ENCODE measurements at regions not wholly inside any gene's neighbourhood (a gene's known extent, or its start where the extent isn't known, plus 50 kb on each side); places are given as distances from the start of the nearest gene placed in this dataset.

DNA sequence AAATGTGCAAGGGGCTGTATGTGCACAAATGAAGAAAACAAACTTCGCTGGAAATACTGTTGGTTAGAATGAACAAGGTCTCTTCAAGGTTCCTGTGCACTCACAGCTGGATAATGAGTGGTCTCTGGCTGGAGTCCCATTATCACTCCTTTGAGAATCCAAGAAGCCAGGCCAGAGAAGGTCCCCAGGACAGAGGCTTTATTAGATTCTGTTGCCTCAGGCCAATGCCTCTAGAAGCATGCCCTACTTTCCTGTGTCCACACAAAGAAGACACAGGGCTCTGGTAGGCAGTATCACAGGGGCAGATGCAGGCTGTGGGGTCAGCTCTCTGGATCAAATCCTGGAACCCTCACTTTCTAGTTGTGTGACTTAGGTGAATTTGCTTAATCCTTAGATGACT, 384.7 kb downstream of the GRIN2B start:
- Histone ChIP-seq H3K9me3 (ENCODE audit: control insufficient read depth in 1 of 2, insufficient read depth in 1 of 2, low read depth in 1 of 2, low read length in 2 of 2) (no peaks in the 10 kb centered on the region), H3K27me3 (ENCODE audit: insufficient read depth, low read length) (no peaks in the 10 kb centered on the region), H4K20me1 (ENCODE audit: insufficient read depth) (no peaks in the 10 kb centered on the region), H3K4me3 (replicated peaks in 1 of 2; ENCODE audit: low read depth in 1 of 2, low read length in 2 of 2) (no peak overlapping the region), H2AFZ (ENCODE audit: low read depth, low read length, poor library complexity, severe bottlenecking) (no peak overlapping the region), H3K4me2 (ENCODE audit: low read length) (no peak overlapping the region), H3K9me2 (ENCODE audit: insufficient read depth) (no peaks in the 10 kb centered on the region), H3K79me2 (ENCODE audit: insufficient read depth, low read length) (no peaks in the 10 kb centered on the region), H3K9ac (ENCODE audit: low read length) (no peak overlapping the region), H3K4me1 (ENCODE audit: control insufficient read depth in 1 of 2, insufficient read depth in 2 of 2, low read length in 2 of 2) (peaks cover 25 to 38% of the 10 kb centered on the region in 2 experiments), H3K27ac (ENCODE audit: low read depth, low read length) (peak overlapping the region; percentile 44), H3K36me3 (ENCODE audit: control insufficient read depth in 1 of 2, insufficient read depth in 2 of 2, low read length in 2 of 2) (no peaks in the 10 kb centered on the region)
- ChIA-PET CTCF (no interaction called here), POLR2A (no interaction called here), RAD21 (ENCODE audit: low non-redundant PET in 1 of 2, low total read pairs in 2 of 2, uncharacterized antibody in 2 of 2, unreplicated experiment in 2 of 2) (no interaction called here)
- intact Hi-C loops (cut with micrococcal nuclease), result no loop called here
- no peak for DNase-seq (ENCODE audit: low read depth, low spot score)
- BruUV-seq (replicated peaks), result no TSS peak
- no peak for ATAC-seq
- TF ChIP-seq POLR2A (IDR thresholded peaks at IDR 0.05; ENCODE audit: borderline replicate concordance, extremely low read depth, insufficient read depth, insufficient read length) (no peak), EZH2phosphoT487 (IDR thresholded peaks at IDR 0.05; ENCODE audit: borderline replicate concordance) (no peak), YY1 (IDR thresholded peaks at IDR 0.05; ENCODE audit: extremely low read depth, insufficient replicate concordance, low read depth, low read length) (no peak), ELF1 (IDR thresholded peaks at IDR 0.05; ENCODE audit: borderline replicate concordance, low read depth) (no peak), CBX3 (IDR thresholded peaks at IDR 0.05; ENCODE audit: low read depth) (no peak), EGR1 (IDR thresholded peaks at IDR 0.05; ENCODE audit: low read depth) (no peak), CTCF (IDR thresholded peaks at IDR 0.05 in 2 of 3, conservative IDR thresholded peaks at IDR 0.05 in 1 of 3; ENCODE audit: borderline replicate concordance in 1 of 3, insufficient read depth in 1 of 3, low read depth in 2 of 3, low read length in 2 of 3) (no peak), EZH2 (IDR thresholded peaks at IDR 0.05) (no peak), ZBTB33 (IDR thresholded peaks at IDR 0.05; ENCODE audit: extremely low read depth, insufficient replicate concordance, low read length) (no peak), ZFX (IDR thresholded peaks at IDR 0.05) (no peak), POLR2AphosphoS5 (IDR thresholded peaks at IDR 0.05; ENCODE audit: low read depth, low read length) (no peak), RAD21 (IDR thresholded peaks at IDR 0.05; ENCODE audit: low read depth) (no peak), SIN3A (IDR thresholded peaks at IDR 0.05; ENCODE audit: low read depth) (no peak), MAX (IDR thresholded peaks at IDR 0.05) (no peak), SP1 (IDR thresholded peaks at IDR 0.05; ENCODE audit: low read depth) (no peak), CEBPB (IDR thresholded peaks at IDR 0.05; ENCODE audit: low read depth) (no peak), TCF7L2 (IDR thresholded peaks at IDR 0.05; ENCODE audit: borderline replicate concordance, extremely low read depth, insufficient read depth, insufficient read length) (no peak)
- TF ChIP-seq, protein P1, sequence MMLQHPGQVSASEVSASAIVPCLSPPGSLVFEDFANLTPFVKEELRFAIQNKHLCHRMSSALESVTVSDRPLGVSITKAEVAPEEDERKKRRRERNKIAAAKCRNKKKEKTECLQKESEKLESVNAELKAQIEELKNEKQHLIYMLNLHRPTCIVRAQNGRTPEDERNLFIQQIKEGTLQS (IDR thresholded peaks at IDR 0.05), result no peak
- TF ChIP-seq, protein P2, sequence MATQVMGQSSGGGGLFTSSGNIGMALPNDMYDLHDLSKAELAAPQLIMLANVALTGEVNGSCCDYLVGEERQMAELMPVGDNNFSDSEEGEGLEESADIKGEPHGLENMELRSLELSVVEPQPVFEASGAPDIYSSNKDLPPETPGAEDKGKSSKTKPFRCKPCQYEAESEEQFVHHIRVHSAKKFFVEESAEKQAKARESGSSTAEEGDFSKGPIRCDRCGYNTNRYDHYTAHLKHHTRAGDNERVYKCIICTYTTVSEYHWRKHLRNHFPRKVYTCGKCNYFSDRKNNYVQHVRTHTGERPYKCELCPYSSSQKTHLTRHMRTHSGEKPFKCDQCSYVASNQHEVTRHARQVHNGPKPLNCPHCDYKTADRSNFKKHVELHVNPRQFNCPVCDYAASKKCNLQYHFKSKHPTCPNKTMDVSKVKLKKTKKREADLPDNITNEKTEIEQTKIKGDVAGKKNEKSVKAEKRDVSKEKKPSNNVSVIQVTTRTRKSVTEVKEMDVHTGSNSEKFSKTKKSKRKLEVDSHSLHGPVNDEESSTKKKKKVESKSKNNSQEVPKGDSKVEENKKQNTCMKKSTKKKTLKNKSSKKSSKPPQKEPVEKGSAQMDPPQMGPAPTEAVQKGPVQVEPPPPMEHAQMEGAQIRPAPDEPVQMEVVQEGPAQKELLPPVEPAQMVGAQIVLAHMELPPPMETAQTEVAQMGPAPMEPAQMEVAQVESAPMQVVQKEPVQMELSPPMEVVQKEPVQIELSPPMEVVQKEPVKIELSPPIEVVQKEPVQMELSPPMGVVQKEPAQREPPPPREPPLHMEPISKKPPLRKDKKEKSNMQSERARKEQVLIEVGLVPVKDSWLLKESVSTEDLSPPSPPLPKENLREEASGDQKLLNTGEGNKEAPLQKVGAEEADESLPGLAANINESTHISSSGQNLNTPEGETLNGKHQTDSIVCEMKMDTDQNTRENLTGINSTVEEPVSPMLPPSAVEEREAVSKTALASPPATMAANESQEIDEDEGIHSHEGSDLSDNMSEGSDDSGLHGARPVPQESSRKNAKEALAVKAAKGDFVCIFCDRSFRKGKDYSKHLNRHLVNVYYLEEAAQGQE (IDR thresholded peaks at IDR 0.05; ENCODE audit: low read depth), result no peak

All from HCT116 (cell line).